ENCODE measurements at regions not wholly inside any gene's neighbourhood (a gene's known extent, or its start where the extent isn't known, plus 50 kb on each side); places are given as distances from the start of the nearest gene placed in this dataset.
A peak's percentile ranks its signal among the peaks of the same experiment; 100 is the strongest.
"Not testable (repeated sequence)": the region's sequence is repeated elsewhere in the genome, so short reads cannot be mapped to it uniquely, and the experiment has no call there.

GRCh38 chr5:164505791-164506190 is 1000.4 kb downstream of the MAT2B start:
- Histone ChIP-seq H3K36me3 (replicated peaks in 1 of 2) (no peaks in the 10 kb centered on the region), H3K27me3 (no peaks in the 10 kb centered on the region), H3K4me1 (replicated peaks in 1 of 2) (peaks cover 0 to 3% of the 10 kb centered on the region in 2 donors), H3K4me3 (no peak overlapping the region), H3K9me3 (replicated peaks in 1 of 3) (no peaks in the 10 kb centered on the region), H3K27ac (no peak overlapping the region)
- intact Hi-C loops (cut with DNase I): loop anchor here (10.0 kb wide), 3 partner anchors 491 to 941 kb away; no protein-coding TSS in a partner anchor
- DNase-seq: no peak
- 61 to 73% (median 64%) methylated on average over 4 of the region's 4 CpGs for WGBS, 4 donors
- TF ChIP-seq POLR2A (IDR thresholded peaks at IDR 0.05): no peak
- TF ChIP-seq CTCF (IDR thresholded peaks at IDR 0.05): no peak

- intact Hi-C loops (cut with DNase I): no loop called here
These were observed 1012.8 kb downstream of the MAT2B start for GRCh38 chr5:164518067-164518740.

GRCh38 chr5:164518741-164519080 is 1013.3 kb downstream of the MAT2B start:
- 72 to 80% (median 77%) methylated on average over 4 of the region's 4 CpGs for WGBS, 4 donors
- no peaks in the 10 kb centered on the region for H3K36me3 ChIP-seq (replicated peaks in 1 of 2)
- no peak for DNase-seq
- intact Hi-C loops (cut with DNase I): no loop called here
- no peak overlapping the region for H3K27ac ChIP-seq
- no peaks in the 10 kb centered on the region for H3K9me3 ChIP-seq (replicated peaks in 1 of 3)
- H3K4me3 ChIP-seq: no peak overlapping the region
- H3K27me3 ChIP-seq: no peaks in the 10 kb centered on the region
- TF ChIP-seq CTCF (IDR thresholded peaks at IDR 0.05) (no peak), POLR2A (IDR thresholded peaks at IDR 0.05) (no peak)
- no peaks in the 10 kb centered on the region for H3K4me1 ChIP-seq (replicated peaks in 1 of 2)

More at GRCh38 chr5:164518067-164518740, 1012.8 kb downstream of the MAT2B start:
- no peak for DNase-seq
- 41 to 54% (median 45%) methylated on average over 1 of the region's 1 CpG for WGBS, 4 donors
- Histone ChIP-seq H3K9me3 (replicated peaks in 1 of 3) (no peaks in the 10 kb centered on the region), H3K4me1 (replicated peaks in 1 of 2) (no peaks in the 10 kb centered on the region), H3K27ac (no peak overlapping the region), H3K4me3 (no peak overlapping the region), H3K27me3 (no peaks in the 10 kb centered on the region), H3K36me3 (replicated peaks in 1 of 2) (no peaks in the 10 kb centered on the region)
- TF ChIP-seq POLR2A (IDR thresholded peaks at IDR 0.05): no peak
- no peak for TF ChIP-seq CTCF (IDR thresholded peaks at IDR 0.05)

GRCh38 chr5:164532235-164532900 is 1026.9 kb downstream of the MAT2B start:
- DNase-seq: peak in 1 of 7 donors; percentile 57
- Histone ChIP-seq H3K4me1 (replicated peaks in 1 of 2) (no peaks in the 10 kb centered on the region), H3K9me3 (replicated peaks in 1 of 3) (no peaks in the 10 kb centered on the region), H3K27ac (no peak overlapping the region), H3K27me3 (no peaks in the 10 kb centered on the region), H3K4me3 (no peak overlapping the region), H3K36me3 (replicated peaks in 1 of 2) (no peaks in the 10 kb centered on the region)
- intact Hi-C loops (cut with DNase I): no loop called here
- 50 to 61% (median 55%) methylated on average over 4 of the region's 4 CpGs for WGBS, 4 donors
- no peak for TF ChIP-seq CTCF (IDR thresholded peaks at IDR 0.05)
- no peak for TF ChIP-seq POLR2A (IDR thresholded peaks at IDR 0.05)

- H3K27me3 ChIP-seq; H3K27ac ChIP-seq; H3K9me3 ChIP-seq (replicated peaks in 1 of 3); DNase-seq; H3K4me1 ChIP-seq (replicated peaks in 1 of 2); intact Hi-C loops (cut with DNase I); H3K4me3 ChIP-seq; H3K36me3 ChIP-seq (replicated peaks in 1 of 2): not testable (repeated sequence)
- WGBS, 4 donors: 86 to 92% (median 89%) methylated on average over 6 to 7 of the region's 7 CpGs
These were observed 1028.0 kb downstream of the MAT2B start for GRCh38 chr5:164533426-164533825.
